HG02870 (cell line): ENCODE measurements at regions not wholly inside any gene's neighbourhood (a gene's known extent, or its start where the extent isn't known, plus 50 kb on each side); places are given as distances from the start of the nearest gene placed in this dataset.

Source experiments
- ATAC-seq: cut with Tn5 transposase; IDR thresholded peaks from one replicate; pipeline ENCODE4 v1.9.1; 2021; ENCODE audit warnings: mild to moderate bottlenecking, moderate library complexity; ENCODE audit not compliant: unreplicated experiment

GRCh38 chr13:100870898-100871297 lies 196.3 kb upstream of the TMTC4 start:
- ATAC-seq, result no peak

GRCh38 chr13:100860866-100861265 lies 186.3 kb upstream of the TMTC4 start:
- ATAC-seq, result no peak

- no peak for ATAC-seq
Measured at GRCh38 chr13:100859861-100860260, 185.3 kb upstream of the TMTC4 start.

- ATAC-seq, result no peak
Measured at GRCh38 chr13:100855151-100855550, 180.6 kb upstream of the TMTC4 start.

GRCh38 chr13:100854006-100854405 lies 179.4 kb upstream of the TMTC4 start:
- no peak for ATAC-seq

GRCh38 chr13:100853434-100853833 lies 178.8 kb upstream of the TMTC4 start:
- no peak for ATAC-seq

GRCh38 chr13:100852146-100852545 lies 177.6 kb upstream of the TMTC4 start:
- ATAC-seq, result no peak

- no peak for ATAC-seq
Measured at GRCh38 chr13:100848304-100848703, 173.7 kb upstream of the TMTC4 start.

- ATAC-seq, result no peak
Measured at GRCh38 chr13:100845128-100845757, 170.6 kb upstream of the TMTC4 start.

- ATAC-seq, result no peak
Measured at GRCh38 chr13:100842136-100842535, 167.5 kb upstream of the TMTC4 start.

- ATAC-seq, result no peak
Measured at GRCh38 chr13:100838387-100838786, 163.8 kb upstream of the TMTC4 start.

- ATAC-seq, result no peak
Measured at GRCh38 chr13:100837631-100838030, 163.0 kb upstream of the TMTC4 start.

GRCh38 chr13:100836711-100837110 lies 162.1 kb upstream of the TMTC4 start:
- no peak for ATAC-seq

GRCh38 chr13:100835695-100836094 lies 161.1 kb upstream of the TMTC4 start:
- no peak for ATAC-seq

- ATAC-seq, result no peak
Measured at GRCh38 chr13:100833427-100833826, 158.8 kb upstream of the TMTC4 start.

GRCh38 chr13:100828226-100828625 lies 153.6 kb upstream of the TMTC4 start:
- ATAC-seq, result no peak

- no peak for ATAC-seq
Measured at GRCh38 chr13:100827489-100828176, 153.0 kb upstream of the TMTC4 start.

GRCh38 chr13:100826441-100826840 lies 151.8 kb upstream of the TMTC4 start:
- ATAC-seq, result no peak

GRCh38 chr13:100825557-100825956 lies 151.0 kb upstream of the TMTC4 start:
- ATAC-seq, result no peak

GRCh38 chr13:100824366-100824765 lies 149.8 kb upstream of the TMTC4 start:
- no peak for ATAC-seq

- no peak for ATAC-seq
Measured at GRCh38 chr13:100823448-100823847, 148.9 kb upstream of the TMTC4 start.

- no peak for ATAC-seq
Measured at GRCh38 chr13:100822871-100823443, 148.4 kb upstream of the TMTC4 start.
